HT-29 (cell line): ENCODE measurements at regions not wholly inside any gene's neighbourhood (a gene's known extent, or its start where the extent isn't known, plus 50 kb on each side); places are given as distances from the start of the nearest gene placed in this dataset. TPM values are rescaled to one million over a fixed set of nuclear protein-coding genes. Genes with fewer than 3 reads are reported as not detected.

Experiments used
- small RNA-seq: library from RNA; depleted of rRNA; stranded (forward); fragments of <200 nt; gene quantifications from one replicate; pipeline ENCODE3, GENCODE V24; 2014

Small RNAs in the stretch of these regions (small RNA-seq; reads per million reads assigned to genes)
- not detected for gene AC025281.1
- gene RNA5SP428: not detected
